NCI-H2196 (cell line): ENCODE measurements at regions not wholly inside any gene's neighbourhood (a gene's known extent, or its start where the extent isn't known, plus 50 kb on each side); places are given as distances from the start of the nearest gene placed in this dataset.
"Not testable (repeated sequence)": the region's sequence is repeated elsewhere in the genome, so short reads cannot be mapped to it uniquely, and the experiment has no call there.

Experiments
- DNase-seq: peaks from one replicate; lab custom pipeline; 2025; ENCODE audit not compliant: unreplicated experiment; lab: John Stamatoyannopoulos, UW

GRCh38 chr10:62696798-62697197 is 107.7 kb upstream of the ADO start:
- no peak for DNase-seq

GRCh38 chr10:62699148-62699547 is 105.4 kb upstream of the ADO start:
- no peak for DNase-seq

- DNase-seq = not testable (repeated sequence)
Measured at GRCh38 chr10:62704121-62704520, 100.4 kb upstream of the ADO start.

GRCh38 chr10:62705789-62706188 is 98.7 kb upstream of the ADO start:
- no peak for DNase-seq

- no peak for DNase-seq
Measured at GRCh38 chr10:62707810-62708209, 96.7 kb upstream of the ADO start.

GRCh38 chr10:62708569-62708968 is 96.0 kb upstream of the ADO start:
- DNase-seq = no peak

- DNase-seq = no peak
Measured at GRCh38 chr10:62709200-62709599, 95.3 kb upstream of the ADO start.

GRCh38 chr10:62710182-62710581 is 94.3 kb upstream of the ADO start:
- no peak for DNase-seq

- no peak for DNase-seq
Measured at GRCh38 chr10:62715383-62715782, 89.1 kb upstream of the ADO start.

- no peak for DNase-seq
Measured at GRCh38 chr10:62718585-62718984, 85.9 kb upstream of the ADO start.

GRCh38 chr10:62719061-62719460 is 85.5 kb upstream of the ADO start:
- DNase-seq = no peak

- no peak for DNase-seq
Measured at GRCh38 chr10:62721687-62722086, 82.8 kb upstream of the ADO start.

GRCh38 chr10:62723375-62723774 is 81.1 kb upstream of the ADO start:
- DNase-seq = no peak

GRCh38 chr10:62724465-62724864 is 80.1 kb upstream of the ADO start:
- no peak for DNase-seq

GRCh38 chr10:62726142-62726541 is 78.4 kb upstream of the ADO start:
- DNase-seq = no peak

- DNase-seq = no peak
Measured at GRCh38 chr10:62726638-62727037, 77.9 kb upstream of the ADO start.

GRCh38 chr10:62727934-62728333 is 76.6 kb upstream of the ADO start:
- no peak for DNase-seq

GRCh38 chr10:62728479-62728878 is 76.0 kb upstream of the ADO start:
- no peak for DNase-seq

GRCh38 chr10:62732841-62733653 is 71.5 kb upstream of the ADO start:
- no peak for DNase-seq

GRCh38 chr10:62733654-62734293 is 70.7 kb upstream of the ADO start:
- DNase-seq = no peak

- DNase-seq = no peak
Measured at GRCh38 chr10:62734781-62735463, 69.6 kb upstream of the ADO start.
